Endothelial cell of umbilical vein (primary cell): ENCODE measurements at regions not wholly inside any gene's neighbourhood (a gene's known extent, or its start where the extent isn't known, plus 50 kb on each side); places are given as distances from the start of the nearest gene placed in this dataset.

Experiments
- BruUV-seq: library from RNA; stranded (reverse); fragments of 400-500 nt; replicated peaks from 2 replicates; lab custom pipeline; 2021; lab: Mats Ljungman, UMichigan
- CTCF ChIA-PET: fragments of 300-600, 350-600 bp; sonication (Branson Sonifier 250); formaldehyde crosslinking; loops from one replicate; lab custom pipeline; 2021; ENCODE audit warnings: antibody characterized with exemption, inconsistent platforms; lab: Charles Lee
- POLR2A ChIA-PET: fragments of 300-600, 350-600 bp; sonication (Branson Sonifier 250); formaldehyde crosslinking; loops from one replicate; lab custom pipeline; 2021; ENCODE audit warnings: antibody characterized with exemption, inconsistent platforms; lab: Charles Lee
- DNase-seq: peaks from one replicate; pipeline ENCODE4 v3.0.0-alpha.2; 2011; ENCODE audit warnings: low read depth, low spot score
- FAIRE-seq: peaks from 2 replicates; lab custom pipeline; 2011; peaks lifted over from hg19 to GRCh38; lab: Jason Lieb, UNC
- H2AFZ ChIP-seq: 2 replicates; pipeline ENCODE4 v1.6.0; 2012; ENCODE audit warnings: low read depth, low read length, control low read depth, inconsistent platforms
- H3K27ac ChIP-seq: 2 replicates; pipeline ENCODE4 v1.5.1; 2011; ENCODE audit warnings: low read depth, mild to moderate bottlenecking, control low read depth, low read length, moderate library complexity; ENCODE audit not compliant: insufficient read depth
- H3K27me3 ChIP-seq, 2 experiments: 2 replicates each; pipeline versions ENCODE4 v1.6.0 to v1.6.1; 2011; ENCODE audit warnings: low read length in 2 of 2, mixed read lengths in 1 of 2; ENCODE audit not compliant: control insufficient read depth in 2 of 2, insufficient read depth in 2 of 2
- H3K36me3 ChIP-seq, 2 experiments: 2 replicates in 1 of 2; 3 replicates in 1 of 2; pipeline ENCODE4 v1.5.1; 2011; ENCODE audit warnings: low read length in 2 of 2, mild to moderate bottlenecking in 1 of 2, moderate library complexity in 1 of 2; ENCODE audit not compliant: control insufficient read depth in 2 of 2, insufficient read depth in 2 of 2; ENCODE audit errors: extremely low read depth in 1 of 2
- H3K4me1 ChIP-seq: 3 replicates; pipeline ENCODE4 v1.5.1; 2011; ENCODE audit warnings: mild to moderate bottlenecking, low read length; ENCODE audit not compliant: control insufficient read depth, insufficient read depth; ENCODE audit errors: extremely low read depth
- H3K4me2 ChIP-seq: 2 replicates; pipeline ENCODE4 v1.6.1; 2011; ENCODE audit warnings: low read length, control low read depth, mixed read lengths; ENCODE audit not compliant: insufficient read depth
- H3K4me3 ChIP-seq, 3 experiments: fragments of 200-600 bp in 1 of 3; sonication (generic), shearing (Covaris generic) in 1 of 3; replicated peaks in 1 of 3; 2 replicates each; pipeline ENCODE4 v1.5.1; 2011 to 2016; ENCODE audit warnings: control low read depth in 3 of 3, low read length in 3 of 3, mild to moderate bottlenecking in 2 of 3, inconsistent platforms in 1 of 3, low read depth in 1 of 3, moderate library complexity in 1 of 3; ENCODE audit not compliant: insufficient read depth in 1 of 3
- H3K79me2 ChIP-seq: 2 replicates; pipeline ENCODE4 v1.6.0; 2012; ENCODE audit warnings: low read length, inconsistent platforms; ENCODE audit not compliant: control insufficient read depth, insufficient read depth
- H3K9ac ChIP-seq: replicated peaks from 2 replicates; pipeline ENCODE3; 2011; ENCODE audit warnings: low read length, control low read depth; ENCODE audit not compliant: insufficient read depth; ENCODE audit errors: extremely low read depth
- H3K9me1 ChIP-seq: replicated peaks from 3 replicates; pipeline ENCODE4 v1.6.0; 2011; ENCODE audit warnings: mild to moderate bottlenecking, low read length; ENCODE audit not compliant: control insufficient read depth, insufficient read depth; ENCODE audit errors: extremely low read depth
- H3K9me3 ChIP-seq: replicated peaks from 2 replicates; pipeline ENCODE4 v1.5.1; 2012; ENCODE audit warnings: low read length, inconsistent platforms; ENCODE audit not compliant: control insufficient read depth, insufficient read depth
- H4K20me1 ChIP-seq: replicated peaks from 2 replicates; pipeline ENCODE3; 2011; ENCODE audit warnings: mild to moderate bottlenecking, low read length; ENCODE audit not compliant: control insufficient read depth, insufficient read depth; ENCODE audit errors: extremely low read depth
- CTCF ChIP-seq, 2 donors: IDR thresholded peaks; 1 replicate in 1 of 2; 2 replicates in 1 of 2; pipeline ENCODE4 v1.5.1; 2011; ENCODE audit warnings: low read length in 2 of 2, mild to moderate bottlenecking in 2 of 2, moderate library complexity in 2 of 2, control low read depth in 1 of 2, inconsistent platforms in 1 of 2, low read depth in 1 of 2; ENCODE audit not compliant: insufficient read depth in 1 of 2; ENCODE audit errors: extremely low read depth in 1 of 2
- EZH2 ChIP-seq: IDR thresholded peaks from 2 replicates; pipeline ENCODE4 v1.6.1; 2012; ENCODE audit warnings: borderline replicate concordance, low read depth, mild to moderate bottlenecking, moderate library complexity, low read length, inconsistent platforms; ENCODE audit not compliant: severe bottlenecking
- FOS ChIP-seq: IDR thresholded peaks from 2 replicates; pipeline ENCODE4 v1.6.1; 2011; ENCODE audit warnings: mild to moderate bottlenecking, low read length, moderate library complexity, borderline replicate concordance; ENCODE audit not compliant: insufficient read depth
- GATA2 ChIP-seq: IDR thresholded peaks from 2 replicates; pipeline ENCODE4 v1.7.0; 2011; ENCODE audit warnings: low read depth, mild to moderate bottlenecking, moderate library complexity, mixed read lengths, low read length; ENCODE audit not compliant: insufficient read length, insufficient read depth
- JUN ChIP-seq: IDR thresholded peaks from 2 replicates; pipeline ENCODE4 v1.6.1; 2011; ENCODE audit warnings: borderline replicate concordance, low read depth; ENCODE audit not compliant: insufficient read length, insufficient read depth
- MAX ChIP-seq: IDR thresholded peaks from 2 replicates; pipeline ENCODE4 v1.6.1; 2011; ENCODE audit not compliant: insufficient read depth, insufficient read length
- MYC ChIP-seq: IDR thresholded peaks from one replicate; pipeline ENCODE4 v1.6.1; 2011; ENCODE audit warnings: mild to moderate bottlenecking, low read depth, low read length
- POLR2A ChIP-seq: IDR thresholded peaks from 2 replicates; pipeline ENCODE4 v1.6.1; 2012; ENCODE audit warnings: low read depth, mild to moderate bottlenecking, control low read depth, low read length
- POLR2AphosphoS5 ChIP-seq: IDR thresholded peaks from 2 replicates; pipeline ENCODE4 v1.6.1; 2012; ENCODE audit warnings: low read depth, mild to moderate bottlenecking, control low read depth, low read length, moderate library complexity; ENCODE audit not compliant: insufficient read depth
- dilution Hi-C: fragments of 300-500 bp; cut with MboI; formaldehyde crosslinking; loops from one replicate; pipeline ENCODE4 v1.15.0; 2019; ENCODE audit warnings: low sequenced_read_pairs; ENCODE audit not compliant: extremely low pct_ligation_motif_present
- intact Hi-C: fragments of 100-400 bp; cut with micrococcal nuclease; formaldehyde crosslinking; loops from one replicate; pipeline ENCODE4 v1.10.0; 2022

- H3K4me3 ChIP-seq = no peak overlapping the region
- H3K4me2 ChIP-seq = no peak overlapping the region
- DNase-seq (no peak), FAIRE-seq (no peak)
- no peaks in the 10 kb centered on the region for H3K9me1 ChIP-seq
- H3K36me3 ChIP-seq = no peaks in the 10 kb centered on the region
- no peak overlapping the region for H2AFZ ChIP-seq
- no peaks in the 10 kb centered on the region for H3K9me3 ChIP-seq
- no peak overlapping the region for H3K27ac ChIP-seq
- ChIA-PET POLR2A (no interaction called here), CTCF (no interaction called here)
- no peak overlapping the region for H3K9ac ChIP-seq
- H4K20me1 ChIP-seq = no peaks in the 10 kb centered on the region
- TF ChIP-seq JUN (no peak), MYC (no peak), MAX (no peak), GATA2 (no peak), FOS (no peak), EZH2 (no peak), CTCF (IDR thresholded peaks at IDR 0.05; ENCODE audit: extremely low read depth in 1 of 2, insufficient read depth in 1 of 2, low read depth in 1 of 2, low read length in 2 of 2) (no peak), POLR2AphosphoS5 (no peak), POLR2A (no peak)
- no peaks in the 10 kb centered on the region for H3K27me3 ChIP-seq
- H3K4me1 ChIP-seq = no peaks in the 10 kb centered on the region
- dilution Hi-C loops (no loop called here), intact Hi-C loops (no loop called here)
- no TSS peak for BruUV-seq
- H3K79me2 ChIP-seq = no peaks in the 10 kb centered on the region
Observed at GRCh38 chr3:84308379-84308778, 650.4 kb upstream of the CADM2 start.
